HCT116 (cell line): ENCODE measurements at regions not wholly inside any gene's neighbourhood (a gene's known extent, or its start where the extent isn't known, plus 50 kb on each side); places are given as distances from the start of the nearest gene placed in this dataset.

ENCODE experiments used
- ATAC-seq: fragments of 200-7000 bp; cut with Tn5 transposase; 2 replicates; pipeline ENCODE4 v1.9.1; 2020; ENCODE audit warnings: mild to moderate bottlenecking, moderate library complexity
- BruUV-seq: library from RNA; stranded (reverse); fragments of 400-500 nt; replicated peaks from 2 replicates; lab custom pipeline; 2021; lab: Mats Ljungman, UMichigan
- CTCF ChIA-PET: fragments of 300-600 bp; sonication (Branson Sonifier 250); formaldehyde crosslinking; loops from one replicate; lab custom pipeline; 2021; ENCODE audit warnings: antibody characterized with exemption; lab: Charles Lee
- POLR2A ChIA-PET: fragments of 300-600, 350-600 bp; sonication (Branson Sonifier 250); formaldehyde crosslinking; loops from one replicate; lab custom pipeline; 2021; ENCODE audit warnings: antibody characterized with exemption; lab: Charles Lee
- RAD21 ChIA-PET, 2 experiments: fragments of 300-600 bp; sonication (Branson Sonifier 250); formaldehyde crosslinking; loops; one replicate each; lab custom pipeline; 2023; ENCODE audit warnings: low total read pairs in 2 of 2; ENCODE audit not compliant: uncharacterized antibody in 2 of 2, unreplicated experiment in 2 of 2, low non-redundant PET in 1 of 2; lab: Charles Lee
- DNase-seq: peaks from one replicate; pipeline ENCODE4 v3.0.0-alpha.2; 2010; ENCODE audit warnings: low read depth, low spot score
- H2AFZ ChIP-seq: fragments of 200-600 bp; shearing (Covaris generic), sonication (generic); 2 replicates; pipeline ENCODE4 v1.6.1; 2017; ENCODE audit warnings: low read depth, mixed run types, mixed read lengths, antibody characterized with exemption, low read length; ENCODE audit not compliant: poor library complexity, severe bottlenecking
- H3K27ac ChIP-seq: 2 replicates; pipeline ENCODE4 v1.5.1; 2012; ENCODE audit warnings: low read depth, low read length
- H3K27me3 ChIP-seq: fragments of 200-600 bp; sonication (generic); 2 replicates; pipeline ENCODE4 v1.6.1; 2016; ENCODE audit warnings: mixed run types, low read length, mixed read lengths; ENCODE audit not compliant: insufficient read depth
- H3K36me3 ChIP-seq, 2 experiments: fragments of 200-500 bp in 1 of 2; fragments of 200-600 bp in 1 of 2; sonication (Bioruptor generic) in 1 of 2; sonication (generic) in 1 of 2; 2 replicates each; pipeline versions ENCODE4 v1.5.1 to v1.6.1; 2014 to 2016; ENCODE audit warnings: low read length in 2 of 2, inconsistent platforms in 1 of 2, mixed read lengths in 1 of 2, mixed run types in 1 of 2; ENCODE audit not compliant: insufficient read depth in 2 of 2, control insufficient read depth in 1 of 2
- H3K4me1 ChIP-seq, 2 experiments: fragments of 200-600 bp in 1 of 2; sonication (generic) in 1 of 2; 2 replicates each; pipeline versions ENCODE4 v1.5.1 to v1.6.1; 2012 to 2017; ENCODE audit warnings: low read length in 2 of 2, inconsistent platforms in 1 of 2, mild to moderate bottlenecking in 1 of 2, mixed read lengths in 1 of 2, mixed run types in 1 of 2, moderate library complexity in 1 of 2; ENCODE audit not compliant: insufficient read depth in 2 of 2, control insufficient read depth in 1 of 2
- H3K4me2 ChIP-seq: fragments of 200-600 bp; sonication (generic); 2 replicates; pipeline ENCODE4 v1.6.1; 2017; ENCODE audit warnings: mixed run types, low read length, mixed read lengths
- H3K4me3 ChIP-seq, 2 experiments: fragments of 200-600 bp in 1 of 2; sonication (generic) in 1 of 2; replicated peaks in 1 of 2; 2 replicates each; pipeline ENCODE4 v1.5.1; 2011 to 2016; ENCODE audit warnings: low read length in 2 of 2, control low read depth in 1 of 2, low read depth in 1 of 2, mild to moderate bottlenecking in 1 of 2, mixed read lengths in 1 of 2, mixed run types in 1 of 2
- H3K79me2 ChIP-seq: fragments of 200-600 bp; sonication (generic); 2 replicates; pipeline ENCODE4 v1.6.1; 2017; ENCODE audit warnings: mild to moderate bottlenecking, mixed run types, low read length, moderate library complexity, mixed read lengths; ENCODE audit not compliant: insufficient read depth
- H3K9ac ChIP-seq: fragments of 200-600 bp; sonication (generic); 2 replicates; pipeline ENCODE4 v1.6.1; 2016; ENCODE audit warnings: low read length, mixed read lengths
- H3K9me2 ChIP-seq: fragments of 200-600 bp; sonication (generic), shearing (Covaris generic); 2 replicates; pipeline ENCODE4 v1.6.1; 2017; ENCODE audit warnings: mixed run types, mild to moderate bottlenecking, moderate library complexity; ENCODE audit not compliant: insufficient read depth
- H3K9me3 ChIP-seq, 2 experiments: fragments of 200-500 bp in 1 of 2; fragments of 200-600 bp in 1 of 2; sonication (Bioruptor generic) in 1 of 2; sonication (generic) in 1 of 2; 2 replicates each; pipeline ENCODE4 v1.6.1; 2014 to 2017; ENCODE audit warnings: low read length in 2 of 2, mixed read lengths in 2 of 2, inconsistent platforms in 1 of 2, low read depth in 1 of 2, mild to moderate bottlenecking in 1 of 2, mixed run types in 1 of 2, moderate library complexity in 1 of 2; ENCODE audit not compliant: control insufficient read depth in 1 of 2, insufficient read depth in 1 of 2
- H4K20me1 ChIP-seq: fragments of 200-600 bp; sonication (generic), shearing (Covaris generic); 2 replicates; pipeline ENCODE4 v1.6.1; 2017; ENCODE audit warnings: mixed run types, mild to moderate bottlenecking, moderate library complexity; ENCODE audit not compliant: insufficient read depth
- EZH2 ChIP-seq: fragments of 200-600 bp; sonication (generic); IDR thresholded peaks from 2 replicates; pipeline ENCODE4 v1.6.1; 2017; ENCODE audit warnings: antibody characterized with exemption, mixed run types
- JUND ChIP-seq: IDR thresholded peaks from 2 replicates; pipeline ENCODE4 v1.6.1; 2012
- POLR2AphosphoS5 ChIP-seq: IDR thresholded peaks from 2 replicates; pipeline ENCODE4 v1.6.1; 2011; ENCODE audit warnings: mild to moderate bottlenecking, low read depth, low read length, moderate library complexity
- SRF ChIP-seq: IDR thresholded peaks from 2 replicates; pipeline ENCODE4 v1.6.1; 2012; ENCODE audit warnings: low read depth
- ZNF274 ChIP-seq: fragments of 200-500 bp; sonication (Bioruptor generic); IDR thresholded peaks from 2 replicates; pipeline ENCODE4 v1.6.1; 2014; ENCODE audit warnings: mild to moderate bottlenecking, low read depth, low read length, inconsistent platforms
- intact Hi-C: fragments of 100-400 bp; cut with micrococcal nuclease; formaldehyde crosslinking; loops from 2 replicates; pipeline ENCODE4 v1.10.0; 2022
- TF ChIP-seq, protein P1 (sequence below): IDR thresholded peaks from 2 replicates; pipeline ENCODE4 v1.6.1; 2011; ENCODE audit warnings: mild to moderate bottlenecking, low read length, moderate library complexity; ENCODE audit not compliant: insufficient replicate concordance; ENCODE audit errors: extremely low read depth

DNA sequence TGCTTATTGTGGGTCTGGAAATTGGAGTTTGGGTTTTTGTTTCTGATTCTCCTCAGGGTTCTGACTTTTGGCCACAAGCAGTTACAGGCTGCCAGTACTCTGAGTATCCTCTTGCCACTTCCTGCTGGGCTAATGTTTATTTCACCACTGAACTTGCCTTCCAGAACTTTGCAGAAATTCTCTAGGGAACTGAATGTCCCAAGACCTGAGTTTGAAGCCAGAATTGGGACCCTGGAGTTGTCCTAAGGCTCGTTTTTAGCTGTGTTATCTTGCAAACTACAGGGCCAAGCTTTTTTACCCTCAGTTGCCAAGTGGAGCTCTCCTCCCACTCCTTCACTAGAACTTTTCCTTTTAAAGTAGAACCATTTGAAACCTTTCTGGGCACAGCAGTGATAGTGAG is 89.9 kb downstream of the FAT3 start:
- RAD21 ChIA-PET = no interaction called here
- DNase-seq (no peak), ATAC-seq (no peak)
- Histone ChIP-seq H3K79me2 (no peaks in the 10 kb centered on the region), H3K36me3 (no peaks in the 10 kb centered on the region), H3K9ac (no peak overlapping the region), H3K4me3 (no peak overlapping the region), H3K4me1 (no peaks in the 10 kb centered on the region), H2AFZ (no peak overlapping the region), H4K20me1 (no peaks in the 10 kb centered on the region), H3K27ac (no peak overlapping the region), H3K9me3 (peaks cover 10 to 11% of the 10 kb centered on the region in 2 experiments; a peak in 2 of 4 replicates), H3K9me2 (no peaks in the 10 kb centered on the region), H3K4me2 (no peak overlapping the region), H3K27me3 (no peaks in the 10 kb centered on the region)
- no TSS peak for BruUV-seq
- intact Hi-C loops = no loop called here
- no peak for TF ChIP-seq ZNF274
- TF ChIP-seq, protein P1, sequence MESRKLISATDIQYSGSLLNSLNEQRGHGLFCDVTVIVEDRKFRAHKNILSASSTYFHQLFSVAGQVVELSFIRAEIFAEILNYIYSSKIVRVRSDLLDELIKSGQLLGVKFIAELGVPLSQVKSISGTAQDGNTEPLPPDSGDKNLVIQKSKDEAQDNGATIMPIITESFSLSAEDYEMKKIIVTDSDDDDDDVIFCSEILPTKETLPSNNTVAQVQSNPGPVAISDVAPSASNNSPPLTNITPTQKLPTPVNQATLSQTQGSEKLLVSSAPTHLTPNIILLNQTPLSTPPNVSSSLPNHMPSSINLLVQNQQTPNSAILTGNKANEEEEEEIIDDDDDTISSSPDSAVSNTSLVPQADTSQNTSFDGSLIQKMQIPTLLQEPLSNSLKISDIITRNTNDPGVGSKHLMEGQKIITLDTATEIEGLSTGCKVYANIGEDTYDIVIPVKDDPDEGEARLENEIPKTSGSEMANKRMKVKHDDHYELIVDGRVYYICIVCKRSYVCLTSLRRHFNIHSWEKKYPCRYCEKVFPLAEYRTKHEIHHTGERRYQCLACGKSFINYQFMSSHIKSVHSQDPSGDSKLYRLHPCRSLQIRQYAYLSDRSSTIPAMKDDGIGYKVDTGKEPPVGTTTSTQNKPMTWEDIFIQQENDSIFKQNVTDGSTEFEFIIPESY = no peak
- no peak for TF ChIP-seq EZH2
- no peak for TF ChIP-seq JUND
- CTCF ChIA-PET = no interaction called here
- POLR2A ChIA-PET = no interaction called here

DNA sequence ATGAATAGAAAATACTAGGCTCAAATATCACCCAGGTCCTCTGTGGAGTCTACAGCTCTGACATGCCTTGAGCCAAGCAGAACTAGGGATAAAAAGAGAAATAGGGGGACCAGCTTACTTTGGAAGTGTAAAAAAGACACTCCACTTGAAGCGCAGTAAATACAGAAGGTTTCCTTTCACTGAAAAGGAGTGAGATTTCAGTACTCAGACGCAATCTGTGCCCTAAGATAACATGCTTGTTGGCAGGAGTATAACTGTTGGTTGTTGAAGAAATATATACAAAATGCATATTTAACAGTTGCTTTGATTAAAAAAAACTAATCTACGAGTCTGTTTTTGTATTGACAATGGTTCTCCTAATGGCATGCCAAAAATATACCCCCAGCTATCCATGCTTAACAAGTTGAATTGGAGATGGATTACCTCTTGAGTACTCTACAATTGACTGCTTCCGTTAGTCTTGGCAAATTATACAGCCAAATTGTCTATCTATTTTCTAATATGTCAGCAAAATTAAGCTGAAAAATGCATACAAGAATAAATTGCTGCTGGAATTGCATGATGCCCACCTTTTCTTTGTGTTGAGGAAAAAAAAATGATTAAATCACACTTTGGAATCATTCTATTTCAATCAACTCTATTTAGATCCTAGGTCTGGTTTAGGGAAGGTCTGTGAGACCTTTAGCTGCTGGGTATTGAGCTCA is 91.6 kb downstream of the FAT3 start:
- Histone ChIP-seq H3K79me2 (no peaks in the 10 kb centered on the region), H3K27me3 (no peaks in the 10 kb centered on the region), H3K27ac (no peak overlapping the region), H3K9me3 (peaks cover 10 to 18% of the 10 kb centered on the region in 2 experiments; a peak in 2 of 4 replicates), H3K4me2 (no peak overlapping the region), H3K4me1 (no peaks in the 10 kb centered on the region), H3K9ac (no peak overlapping the region), H4K20me1 (no peaks in the 10 kb centered on the region), H3K4me3 (no peak overlapping the region), H3K36me3 (no peaks in the 10 kb centered on the region), H3K9me2 (no peaks in the 10 kb centered on the region), H2AFZ (no peak overlapping the region)
- TF ChIP-seq POLR2AphosphoS5 (no peak), SRF (no peak)
- no peak for DNase-seq
- no peak for ATAC-seq
- CTCF ChIA-PET = no interaction called here
- RAD21 ChIA-PET = no interaction called here
- POLR2A ChIA-PET = no interaction called here
- intact Hi-C loops = no loop called here
- BruUV-seq = no TSS peak
